ENCODE measurements at regions not wholly inside any gene's neighbourhood (a gene's known extent, or its start where the extent isn't known, plus 50 kb on each side); places are given as distances from the start of the nearest gene placed in this dataset.

GRCh38 chr22:27195094-27195493 is 537.7 kb downstream of the MIAT start:
- no peaks in the 10 kb centered on the region for H4K20me1 ChIP-seq (replicated peaks in 1 of 2; ENCODE audit: control insufficient read depth in 1 of 2, insufficient read depth in 2 of 2, low read length in 2 of 2)
- no peak overlapping the region for H2AK5ac ChIP-seq (ENCODE audit: low read depth, low read length)
- H3K27ac ChIP-seq (ENCODE audit: low read depth, low read length): no peak overlapping the region
- H2BK15ac ChIP-seq (ENCODE audit: low read length): no peak overlapping the region
- no peaks in the 10 kb centered on the region for H3K36me3 ChIP-seq (ENCODE audit: control insufficient read depth in 2 of 4, insufficient read depth in 4 of 4, low read length in 3 of 4)
- no peak overlapping the region for H4K8ac ChIP-seq (ENCODE audit: extremely low read depth, insufficient read depth, low read length)
- H4K91ac ChIP-seq (replicated peaks; ENCODE audit: insufficient read length, low read length): no peak overlapping the region
- no peak overlapping the region for H3K56ac ChIP-seq (replicated peaks; ENCODE audit: insufficient read length, low read depth, low read length)
- no peak overlapping the region for H3K18ac ChIP-seq (ENCODE audit: extremely low read depth, low read length)
- H3K79me2 ChIP-seq (ENCODE audit: control insufficient read depth in 1 of 2, insufficient read depth in 2 of 2, low read length in 2 of 2): no peaks in the 10 kb centered on the region
- no peak overlapping the region for H2BK12ac ChIP-seq (ENCODE audit: low read depth, low read length)
- peaks cover 9 to 11% of the 10 kb centered on the region in 2 experiments for H3K9me3 ChIP-seq (ENCODE audit: insufficient read depth in 2 of 2, low read depth in 1 of 2, low read length in 1 of 2)
- peaks cover 0 to 3% (median 0%) of the 10 kb centered on the region in 4 experiments; a peak in 1 of 7 replicates for H3K4me1 ChIP-seq (replicated peaks in 1 of 4; ENCODE audit: control insufficient read depth in 3 of 4, insufficient read depth in 4 of 4, low read length in 3 of 4)
- H3K27me3 ChIP-seq (replicated peaks in 1 of 4; ENCODE audit: control insufficient read depth in 3 of 4, extremely low read depth in 1 of 4, insufficient read depth in 3 of 4, low read length in 3 of 4): no peaks in the 10 kb centered on the region
- H3K4me3 ChIP-seq (ENCODE audit: extremely low read depth in 1 of 4, insufficient read depth in 2 of 4, low read depth in 3 of 4, low read length in 4 of 4): no peak overlapping the region
- H3K23me2 ChIP-seq (ENCODE audit: low read depth, low read length): no peaks in the 10 kb centered on the region
- H2BK20ac ChIP-seq (ENCODE audit: low read length): no peak overlapping the region
- POLR2A ChIA-PET (ENCODE audit: partially characterized antibody): interaction anchor here (1.6 kb wide), 1 partner anchor 12 kb away, joined by 4 read pairs; no protein-coding TSS in a partner anchor
- no peak overlapping the region for H3K4me2 ChIP-seq (ENCODE audit: insufficient read depth in 1 of 2, low read depth in 2 of 2, low read length in 2 of 2)
- TF ChIP-seq, protein P1, sequence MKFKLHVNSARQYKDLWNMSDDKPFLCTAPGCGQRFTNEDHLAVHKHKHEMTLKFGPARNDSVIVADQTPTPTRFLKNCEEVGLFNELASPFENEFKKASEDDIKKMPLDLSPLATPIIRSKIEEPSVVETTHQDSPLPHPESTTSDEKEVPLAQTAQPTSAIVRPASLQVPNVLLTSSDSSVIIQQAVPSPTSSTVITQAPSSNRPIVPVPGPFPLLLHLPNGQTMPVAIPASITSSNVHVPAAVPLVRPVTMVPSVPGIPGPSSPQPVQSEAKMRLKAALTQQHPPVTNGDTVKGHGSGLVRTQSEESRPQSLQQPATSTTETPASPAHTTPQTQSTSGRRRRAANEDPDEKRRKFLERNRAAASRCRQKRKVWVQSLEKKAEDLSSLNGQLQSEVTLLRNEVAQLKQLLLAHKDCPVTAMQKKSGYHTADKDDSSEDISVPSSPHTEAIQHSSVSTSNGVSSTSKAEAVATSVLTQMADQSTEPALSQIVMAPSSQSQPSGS (IDR thresholded peaks at IDR 0.05; ENCODE audit: low read length): no peak
- TF ChIP-seq SUZ12 (IDR thresholded peaks at IDR 0.05; ENCODE audit: low read length) (no peak), SRF (IDR thresholded peaks at IDR 0.05; ENCODE audit: low read depth, low read length) (no peak), SIRT6 (IDR thresholded peaks at IDR 0.05; ENCODE audit: low read length) (no peak), RBBP5 (IDR thresholded peaks at IDR 0.05; ENCODE audit: borderline replicate concordance, low read depth, low read length) (no peak), KDM4A (IDR thresholded peaks at IDR 0.05; ENCODE audit: low read depth, low read length, severe bottlenecking) (no peak), ZNF274 (IDR thresholded peaks at IDR 0.05; ENCODE audit: borderline replicate concordance, extremely low read depth, low read length) (no peak), POLR2A (IDR thresholded peaks at IDR 0.05; ENCODE audit: control extremely low read depth in 1 of 2, low read depth in 2 of 2, low read length in 2 of 2) (no peak)
- no peak overlapping the region for H3K9ac ChIP-seq (replicated peaks in 1 of 4; ENCODE audit: extremely low read depth in 1 of 4, low read depth in 3 of 4, low read length in 3 of 4)
- no peak overlapping the region for H2AFZ ChIP-seq (ENCODE audit: low read length)
- no peak overlapping the region for H2BK120ac ChIP-seq (replicated peaks; ENCODE audit: low read depth, low read length)
- DNase-seq (ENCODE audit: low read depth in 1 of 2, low spot score in 2 of 2): no peak
- no peak overlapping the region for H3K4ac ChIP-seq (replicated peaks; ENCODE audit: insufficient read length, low read depth, low read length)
- no peak overlapping the region for H2BK5ac ChIP-seq (ENCODE audit: low read depth, low read length)
- CTCF ChIA-PET (ENCODE audit: partially characterized antibody): interaction anchor here (1.1 to 1.2 kb wide), 2 partner anchors 137 to 343 kb away, joined by 3 to 4 read pairs; no protein-coding TSS in a partner anchor
- no peak overlapping the region for H4K5ac ChIP-seq (ENCODE audit: insufficient read length, low read depth, low read length)
- no peak overlapping the region for H3K14ac ChIP-seq (ENCODE audit: insufficient read length)
- FAIRE-seq: no peak
- 99% methylated on average over 18 of the region's 20 CpGs; no CpG with 5 or more reads in 1 of the 2 experiments for WGBS, 2 experiments (ENCODE audit: extremely low coverage in 1 of 2, insufficient coverage in 1 of 2, insufficient read length in 1 of 2, insufficient replicate concordance in 2 of 2, low coverage in 1 of 2, low lambda C conversion rate in 2 of 2, missing lambda C conversion rate in 1 of 2)
- no peaks in the 10 kb centered on the region for H3K79me1 ChIP-seq (ENCODE audit: low read depth, low read length)
- H3K23ac ChIP-seq (ENCODE audit: insufficient read length): no peak overlapping the region

Data from H1 (cell line).